AML-193 (cell line): ENCODE measurements at regions not wholly inside any gene's neighbourhood (a gene's known extent, or its start where the extent isn't known, plus 50 kb on each side); places are given as distances from the start of the nearest gene placed in this dataset.

Source experiments
- DNase-seq, 2 experiments: peaks; one replicate each; lab custom pipeline; 2025; lab: John Stamatoyannopoulos, UW

DNA sequence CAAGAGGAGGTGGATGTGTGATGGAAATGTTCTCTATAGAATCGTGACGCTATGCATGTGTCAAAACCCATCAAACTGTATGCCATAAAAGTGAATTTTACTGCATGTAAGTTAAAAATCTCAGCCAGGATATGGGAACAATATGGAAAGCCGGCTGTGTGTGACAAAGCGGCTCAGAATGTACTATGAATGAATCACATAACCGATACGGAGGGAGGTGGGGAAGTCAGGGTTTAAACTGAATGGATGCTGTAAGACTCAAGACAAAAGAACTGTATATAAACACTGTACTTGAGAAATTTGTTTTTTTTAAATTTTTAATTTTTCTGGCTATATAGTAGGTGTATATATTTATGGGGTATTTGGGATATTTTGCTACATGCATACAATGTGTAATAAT lies 111.6 kb upstream of the PDE4B start:
- DNase-seq: no peak

DNA sequence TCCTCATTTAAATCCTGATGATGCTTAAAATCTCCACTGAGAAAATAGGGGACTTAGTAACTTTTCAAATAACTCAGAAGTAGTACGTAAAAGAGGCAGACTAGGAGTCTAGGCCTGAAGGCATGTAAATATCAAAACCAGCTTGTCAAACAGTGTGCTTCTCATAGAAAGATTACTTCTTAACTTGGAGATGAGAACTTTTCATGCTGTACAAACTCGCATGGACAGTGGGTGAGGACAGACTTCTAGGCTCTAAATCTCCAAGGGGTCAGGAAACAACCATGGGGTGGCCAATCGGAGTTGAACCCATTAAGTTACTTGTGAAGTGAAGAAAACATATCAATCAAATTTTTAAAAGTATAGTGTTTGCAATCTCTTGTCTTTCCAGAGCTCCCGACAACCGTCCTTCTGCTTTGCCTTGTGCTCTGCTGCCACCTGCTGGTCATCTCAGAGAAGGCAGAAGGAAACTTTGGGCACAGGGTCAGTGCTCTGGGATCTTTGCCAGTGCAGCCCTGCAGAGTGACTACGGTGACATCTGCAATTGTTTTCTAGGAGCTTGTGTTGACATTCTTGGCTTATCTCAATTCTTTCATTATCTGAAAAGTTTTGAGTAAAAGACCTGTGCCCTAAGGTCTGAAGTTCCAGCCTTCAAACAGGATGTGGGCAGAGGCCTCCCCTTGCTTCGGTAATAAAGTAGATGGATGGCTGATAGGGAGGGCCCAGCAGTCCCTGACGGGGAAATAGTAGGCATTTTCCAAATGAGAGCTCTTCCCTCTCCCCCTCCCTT lies 105.1 kb upstream of the PDE4B start:
- DNase-seq: peak; percentile 59 to 64

DNA sequence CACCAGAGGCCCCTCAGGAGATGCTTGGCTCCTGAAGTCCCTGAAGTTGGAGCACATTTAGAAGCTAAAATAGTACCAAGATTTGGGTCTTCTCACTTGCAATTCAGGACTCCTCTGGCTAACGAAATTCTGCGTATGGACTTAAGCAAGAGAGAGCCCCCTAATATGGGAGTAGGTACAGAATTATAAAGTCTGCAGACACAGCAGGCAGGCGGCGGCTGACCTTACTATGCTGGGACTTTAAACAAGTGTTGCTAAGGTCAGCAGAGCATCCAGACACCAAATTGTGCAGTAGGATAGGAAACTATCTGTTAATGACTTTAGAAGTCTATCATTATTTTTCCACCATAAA lies 104.5 kb upstream of the PDE4B start:
- no peak for DNase-seq

DNA sequence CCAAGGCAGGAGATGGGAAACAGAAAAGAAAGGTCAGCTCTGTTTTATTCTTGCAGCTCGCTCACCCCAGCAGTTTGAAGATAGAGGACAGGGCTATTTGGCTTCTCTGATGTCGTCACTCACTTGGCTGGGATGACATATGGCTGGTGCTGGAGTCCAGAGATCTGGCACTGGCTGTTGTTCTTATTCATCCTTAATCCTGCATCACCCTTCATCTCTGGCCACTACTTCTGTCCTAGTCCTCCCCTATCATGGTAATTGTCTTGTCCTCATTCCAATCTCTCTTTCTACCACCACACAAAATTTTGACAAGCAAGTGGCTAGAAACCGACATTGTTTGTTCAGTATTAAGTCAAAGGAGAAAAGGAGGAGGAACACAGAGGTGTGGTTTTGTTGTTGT lies 103.8 kb upstream of the PDE4B start:
- DNase-seq: no peak

DNA sequence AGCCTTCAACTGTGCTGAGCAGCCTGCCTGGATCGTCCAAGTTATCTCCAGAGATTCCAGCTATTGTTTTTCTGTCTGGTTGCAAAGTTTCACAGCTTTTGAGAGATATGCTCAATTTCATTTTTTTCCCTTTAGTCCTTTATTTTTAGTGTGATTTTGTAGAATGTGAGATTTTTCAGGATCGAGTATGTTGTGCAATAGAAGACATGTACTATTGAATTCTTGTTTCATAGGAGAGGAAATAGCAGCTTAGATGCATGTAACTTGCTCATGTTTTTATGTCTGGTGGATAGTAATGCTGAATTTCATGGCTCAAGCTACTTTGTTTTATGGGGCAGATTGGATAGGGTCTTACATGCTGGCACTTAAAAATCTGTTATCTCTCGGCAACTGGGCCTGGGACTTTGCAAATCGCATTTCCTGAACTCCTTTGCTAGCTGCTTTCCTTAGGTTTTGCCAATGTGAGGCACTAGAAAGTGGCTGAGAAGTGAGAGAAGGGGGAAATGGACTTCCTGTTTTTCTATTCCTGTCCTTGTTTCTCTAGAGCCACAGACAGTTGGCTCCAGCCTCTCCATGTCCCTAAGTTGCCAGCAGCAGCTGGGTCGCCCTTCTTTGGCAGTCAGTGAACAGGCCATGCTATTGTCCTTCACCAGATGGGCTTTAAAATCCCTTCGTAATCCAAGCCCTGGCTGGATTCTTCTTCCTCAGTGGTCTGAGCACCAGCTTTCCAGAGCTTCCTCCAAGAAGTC lies 101.4 kb upstream of the PDE4B start:
- DNase-seq: peak; percentile 8 to 13

DNA sequence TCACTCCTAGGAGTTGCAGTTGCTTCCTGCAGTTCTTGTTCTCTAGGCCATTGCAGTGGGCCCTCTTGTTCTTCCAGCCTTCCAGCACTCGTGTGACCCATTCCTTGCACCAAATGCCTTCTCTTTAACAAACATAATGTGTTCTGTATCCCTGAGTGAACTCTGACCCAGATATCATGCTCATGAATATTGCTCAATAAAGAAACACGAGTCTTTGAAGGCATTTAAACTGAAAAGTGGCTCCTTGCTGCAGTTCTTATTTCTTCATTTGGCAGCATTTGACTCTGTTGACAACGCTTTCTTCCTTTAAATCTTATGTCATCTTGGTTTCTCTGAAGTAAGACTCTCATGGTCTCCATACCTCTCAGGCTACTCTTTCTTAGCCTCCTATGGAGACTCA lies 100.7 kb upstream of the PDE4B start:
- DNase-seq: no peak

DNA sequence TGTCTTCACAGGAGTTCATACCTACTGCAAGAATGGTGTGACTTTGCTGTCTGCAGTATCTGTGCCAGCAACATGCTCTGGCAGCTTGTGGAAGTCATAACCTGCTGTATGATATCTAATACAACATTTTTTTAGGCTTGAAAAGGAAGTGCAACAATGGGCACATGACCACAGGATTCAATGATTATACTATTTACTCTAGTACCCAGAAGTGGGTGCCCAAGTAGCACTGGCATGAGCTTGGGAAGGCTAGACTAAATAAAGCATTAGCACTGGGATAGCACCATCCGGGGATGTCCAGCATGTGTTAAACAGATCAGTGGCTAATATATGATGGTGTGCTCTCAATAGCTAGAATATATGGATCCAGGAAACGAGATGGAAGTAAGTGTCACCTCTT lies 98.6 kb upstream of the PDE4B start:
- no peak for DNase-seq

DNA sequence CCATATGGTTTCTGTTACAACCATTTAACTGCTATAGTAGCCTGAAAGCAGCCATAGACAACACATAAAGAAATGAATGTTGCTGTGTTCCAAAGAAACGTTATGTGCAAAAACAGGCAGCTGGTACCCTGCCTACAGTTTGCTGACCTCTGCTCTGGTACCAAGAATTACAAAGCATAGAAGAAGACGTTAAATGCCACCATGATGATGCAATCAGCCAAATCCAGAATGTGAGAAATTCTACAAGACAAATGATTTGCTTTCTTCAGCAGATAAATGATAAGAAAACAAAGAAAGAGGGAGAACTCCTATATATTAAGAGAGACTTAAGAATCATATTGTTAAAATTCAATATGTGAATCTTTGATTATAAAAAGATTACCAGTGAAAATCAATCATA lies 97.8 kb upstream of the PDE4B start:
- no peak for DNase-seq

DNA sequence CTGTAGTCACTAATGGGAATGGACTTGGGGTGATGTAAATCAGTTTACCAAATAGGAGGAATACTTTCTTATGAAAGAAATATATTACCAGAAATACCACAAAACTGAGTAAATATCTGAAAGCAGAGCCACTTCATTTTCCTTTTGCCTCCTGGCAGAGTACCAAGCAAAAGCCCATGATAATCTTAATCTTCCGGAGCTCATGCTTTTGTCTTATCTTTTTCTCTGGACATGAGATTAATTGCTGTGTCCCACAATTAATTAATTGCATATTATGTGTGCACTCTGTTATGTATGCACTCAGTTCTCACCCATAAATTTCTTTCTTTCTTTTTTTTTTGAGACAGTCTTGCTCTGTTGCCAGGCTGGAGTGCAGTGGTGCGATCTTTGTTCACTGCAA lies 94.1 kb upstream of the PDE4B start:
- no peak for DNase-seq

DNA sequence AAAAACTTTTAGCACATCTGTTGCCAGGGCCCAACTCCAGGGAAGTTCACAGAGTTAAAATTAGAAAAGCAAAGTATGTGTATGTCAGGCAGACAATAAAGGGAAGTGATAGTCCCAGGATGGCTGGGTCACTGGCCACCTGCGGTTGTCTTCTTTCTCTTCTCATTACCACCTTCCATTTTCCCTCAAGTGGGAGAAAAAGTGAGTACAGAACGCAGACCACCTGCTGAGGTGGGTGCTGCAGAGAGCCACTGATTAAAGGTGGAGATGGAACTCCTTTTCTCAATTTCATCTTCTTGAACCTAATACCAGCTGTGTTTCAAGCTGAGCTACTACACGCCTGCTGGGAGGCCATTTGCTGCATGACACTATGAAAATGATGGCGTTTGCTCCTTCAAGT lies 88.8 kb upstream of the PDE4B start:
- DNase-seq: no peak

DNA sequence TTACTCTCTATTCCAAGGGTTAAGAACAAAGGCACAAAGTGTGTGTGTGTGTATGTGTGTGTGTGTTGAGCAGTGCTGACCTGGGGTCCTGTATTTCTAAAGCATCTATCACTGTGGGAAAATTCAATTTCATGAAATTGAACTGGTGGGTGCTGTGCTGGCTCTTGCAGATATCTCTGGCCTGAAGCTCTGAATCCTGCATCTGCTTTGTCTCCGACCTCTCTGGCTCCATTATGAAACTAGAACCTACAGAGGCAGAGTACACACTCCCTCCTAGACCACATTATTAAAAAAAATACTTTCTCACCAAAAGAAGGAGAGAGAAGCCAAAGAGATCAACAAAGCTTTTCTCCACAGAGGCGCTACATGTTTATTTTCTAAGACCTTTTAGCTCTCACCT lies 88.4 kb upstream of the PDE4B start:
- no peak for DNase-seq

DNA sequence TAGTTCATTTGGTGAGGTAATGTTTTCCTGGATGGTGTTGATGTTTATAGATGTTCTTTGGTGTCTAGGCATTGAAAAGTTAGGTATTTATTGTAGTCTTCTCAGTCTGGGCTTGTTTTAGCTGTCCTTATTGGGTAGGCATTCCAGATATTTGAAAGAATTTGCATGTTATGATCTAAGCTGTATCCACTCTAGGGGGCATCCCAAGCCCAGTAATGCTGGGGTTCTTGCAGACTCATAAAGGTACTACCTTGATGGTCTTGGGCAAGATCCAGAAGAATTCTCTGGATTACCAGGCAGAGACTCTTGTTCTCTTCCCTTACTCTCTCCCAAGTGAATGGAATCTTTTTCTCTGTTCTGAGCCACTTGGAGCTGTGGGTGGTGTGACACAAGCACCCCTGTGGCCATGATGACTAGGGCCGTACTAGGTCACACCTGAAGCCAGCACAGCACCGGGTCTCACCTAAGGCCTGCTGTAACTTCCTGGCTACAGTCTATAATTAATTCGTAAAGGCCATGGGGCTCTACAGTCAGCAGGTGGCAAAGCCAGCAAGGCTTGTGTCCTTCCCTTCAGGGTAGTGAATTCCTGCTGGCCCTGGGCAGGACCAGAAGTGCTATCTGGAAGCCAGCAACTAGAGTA lies 74.8 kb upstream of the PDE4B start:
- no peak for DNase-seq

DNA sequence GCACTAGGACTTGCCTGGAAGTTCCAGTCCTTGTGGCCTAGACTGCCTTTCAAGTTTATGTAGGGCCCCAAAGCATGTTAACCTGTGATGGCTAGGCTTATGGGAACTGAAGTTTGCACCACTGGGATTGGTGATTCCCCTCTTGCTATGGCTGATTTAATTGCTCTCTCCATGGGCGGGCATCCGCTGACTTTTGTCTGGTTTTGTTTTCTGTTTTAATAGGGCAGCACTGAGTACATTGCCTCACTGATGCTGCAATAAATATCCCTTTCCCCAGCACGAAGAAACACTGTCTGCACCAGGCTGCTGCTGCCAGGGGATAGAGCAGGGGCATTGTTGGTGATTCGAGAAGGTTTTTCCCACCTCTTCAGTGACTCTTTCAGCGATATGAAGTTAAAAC lies 73.3 kb upstream of the PDE4B start:
- no peak for DNase-seq

DNA sequence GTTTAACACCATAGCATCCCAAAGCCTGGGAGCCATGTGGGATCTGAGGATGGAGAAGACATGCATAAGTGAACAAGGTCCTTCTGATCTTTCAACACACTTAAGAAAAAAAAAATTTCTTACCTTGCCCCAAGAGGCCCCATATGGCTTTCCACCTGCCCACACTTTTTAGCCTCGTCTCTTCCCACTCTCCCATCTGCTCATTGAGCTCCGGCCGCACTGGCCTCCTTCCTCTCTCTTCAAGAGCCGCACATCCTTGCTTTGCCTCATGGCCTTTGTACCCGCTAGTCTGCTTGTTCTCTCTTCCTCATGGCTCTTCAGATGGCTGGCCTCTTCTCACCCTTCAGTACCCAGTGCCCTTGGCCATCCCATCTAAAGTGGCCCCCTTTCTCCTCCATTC lies 70.2 kb upstream of the PDE4B start:
- no peak for DNase-seq

DNA sequence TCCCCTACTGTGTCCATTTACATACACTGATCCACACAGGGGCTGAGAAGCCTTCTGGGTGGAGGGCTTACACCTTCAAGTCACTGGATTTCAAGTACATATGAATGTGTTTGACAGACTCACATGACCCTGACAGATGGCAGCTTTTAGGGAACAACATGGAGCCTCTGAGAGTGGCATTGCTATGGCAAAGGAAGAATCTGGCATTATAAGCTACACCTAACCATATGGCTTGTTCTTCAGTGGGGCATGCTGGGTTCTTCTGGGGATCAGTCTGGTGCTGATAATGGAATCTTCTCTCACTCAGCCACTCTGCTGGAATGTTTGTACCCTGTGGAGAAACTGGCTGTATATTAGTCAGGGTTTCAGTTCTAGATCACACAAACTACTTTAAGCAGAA lies 68.5 kb upstream of the PDE4B start:
- DNase-seq: no peak

DNA sequence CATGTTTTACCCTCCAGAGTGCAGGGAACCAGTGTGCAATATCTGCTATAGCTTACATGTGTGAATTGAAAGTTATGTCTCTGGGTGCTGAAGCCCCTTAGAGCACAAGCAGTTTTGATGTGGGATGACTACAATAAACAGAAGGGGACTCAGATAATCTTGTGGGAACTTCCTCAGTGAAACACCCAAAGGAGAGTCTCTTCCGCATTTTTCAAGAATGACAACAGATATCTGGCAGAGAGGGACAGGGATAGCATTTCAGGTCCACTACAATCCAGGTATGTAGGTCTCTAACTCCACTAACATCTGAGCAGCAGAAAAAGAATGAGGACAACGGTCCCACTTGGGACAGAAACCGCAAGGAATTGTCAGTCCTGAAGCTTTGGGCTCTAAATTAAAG lies 67.6 kb upstream of the PDE4B start:
- DNase-seq: no peak

DNA sequence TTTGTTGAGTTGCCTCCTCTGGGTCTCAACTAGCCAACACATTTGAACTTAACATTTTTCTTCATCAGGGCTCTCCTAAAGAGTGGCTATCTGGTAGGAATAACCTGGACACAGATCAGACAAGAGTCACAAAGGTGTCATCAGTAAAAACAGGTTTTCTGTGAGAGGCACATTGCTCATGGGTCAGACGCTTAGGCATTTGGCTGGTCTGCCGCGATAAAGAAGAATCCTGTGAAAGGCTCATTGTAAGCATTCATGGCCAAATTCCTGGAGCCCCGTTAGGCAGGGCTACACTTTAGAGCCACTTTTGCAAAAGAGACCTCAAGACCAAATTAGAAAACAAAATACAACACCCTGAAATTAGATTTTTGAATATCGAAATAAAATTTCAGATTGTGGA lies 64.2 kb upstream of the PDE4B start:
- no peak for DNase-seq

DNA sequence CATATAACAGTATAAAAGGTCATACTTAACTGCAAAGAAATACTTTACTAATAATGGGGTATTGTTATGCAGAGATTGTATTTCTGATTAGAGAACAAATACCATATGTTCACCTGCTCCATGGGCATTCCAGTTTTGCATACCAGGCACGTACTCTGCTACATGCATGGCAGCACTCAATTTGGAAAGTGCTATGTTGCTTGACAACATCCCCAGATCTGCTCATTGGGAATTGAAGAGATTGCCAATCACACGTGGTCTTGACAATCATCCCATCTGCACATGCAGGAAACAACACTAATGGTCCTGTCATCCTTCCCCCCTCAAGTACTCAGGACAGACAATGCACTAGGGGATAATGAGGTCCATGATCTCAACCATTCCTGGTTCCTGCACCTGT lies 63.4 kb upstream of the PDE4B start:
- no peak for DNase-seq

DNA sequence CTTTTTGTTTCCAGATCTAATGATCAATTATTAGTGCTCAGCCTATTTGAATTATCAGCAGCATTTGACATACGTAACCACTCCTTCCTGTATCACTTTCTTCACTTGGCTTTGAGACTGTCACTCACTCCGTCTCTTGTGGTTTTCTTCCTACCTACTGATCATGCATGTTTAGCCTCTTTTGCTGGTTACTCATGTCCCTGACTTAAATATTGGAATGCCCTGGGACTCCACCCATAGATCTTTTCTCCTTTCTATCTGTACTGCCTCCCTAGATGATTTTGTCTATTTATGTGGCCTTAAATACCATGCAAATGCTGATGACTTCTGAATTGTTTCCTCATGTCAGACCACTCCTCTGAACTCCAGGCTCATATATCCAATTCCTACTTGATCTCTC lies 57.7 kb upstream of the PDE4B start:
- DNase-seq: no peak

DNA sequence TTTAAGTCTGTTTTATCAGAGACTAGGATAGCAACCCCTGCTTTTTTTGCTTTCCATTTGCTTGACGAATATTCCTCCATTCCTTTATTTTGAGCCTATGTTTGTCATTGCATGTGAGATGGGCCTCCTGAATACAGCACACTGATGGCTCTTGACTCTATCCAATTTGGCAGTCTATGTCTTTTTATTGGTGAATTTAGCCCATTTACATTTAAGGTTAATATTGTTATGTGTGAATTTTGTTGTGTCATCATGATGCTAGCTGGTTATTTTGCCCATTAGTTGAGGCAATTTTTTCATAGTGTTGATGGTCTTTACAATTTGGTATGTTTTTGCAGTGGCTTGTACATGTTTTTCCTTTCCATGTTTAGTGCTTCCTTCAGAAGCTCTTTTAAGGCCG lies 50.7 kb upstream of the PDE4B start:
- DNase-seq: no peak
